Adrenal gland (tissue), 9 donors: ENCODE measurements at regions not wholly inside any gene's neighbourhood (a gene's known extent, or its start where the extent isn't known, plus 50 kb on each side); places are given as distances from the start of the nearest gene placed in this dataset.

Source experiments
- DNase-seq, 7 donors: peaks; one replicate each; pipeline ENCODE4 v3.0.0-alpha.2; 2019 to 2020
- H3K27ac ChIP-seq, 5 donors: fragments of 200-600 bp; sonication (generic) in 4 of 5; 1 replicate in 3 of 5; 2 replicates in 2 of 5; pipeline versions ENCODE4 v1.5.1 to v1.8.0; 2016 to 2020; ENCODE audit warnings: mild to moderate bottlenecking in 1 of 5
- H3K27me3 ChIP-seq: fragments of 200-600 bp; 2 replicates; pipeline ENCODE4 v1.8.0; 2021
- H3K36me3 ChIP-seq, 2 donors: fragments of 200-600 bp; replicated peaks in 1 of 2; 1 replicate in 1 of 2; 2 replicates in 1 of 2; pipeline versions ENCODE4 v1.5.1 to v1.8.0; 2018 to 2022
- H3K4me1 ChIP-seq, 2 donors: fragments of 200-600 bp; replicated peaks in 1 of 2; 1 replicate in 1 of 2; 2 replicates in 1 of 2; pipeline versions ENCODE4 v1.5.1 to v1.8.0; 2018 to 2021
- H3K4me3 ChIP-seq, 4 donors: fragments of 200-600 bp; sonication (generic) in 3 of 4; one replicate each; pipeline ENCODE4 v1.5.1; 2016 to 2018
- H3K9me3 ChIP-seq, 3 donors: fragments of 200-600 bp; sonication (generic) in 1 of 3; replicated peaks in 1 of 3; 1 replicate in 2 of 3; 2 replicates in 1 of 3; pipeline versions ENCODE4 v1.5.1 to v1.8.0; 2016 to 2021
- POLR2A ChIP-seq, 2 donors: fragments of 450-650 bp; IDR thresholded peaks; one replicate each; pipeline ENCODE4 v1.6.1; 2017; ENCODE audit warnings: antibody characterized with exemption in 2 of 2, mild to moderate bottlenecking in 2 of 2, moderate library complexity in 1 of 2
- WGBS, 4 donors: extraction: QIAGEN DNeasy Blood & Tissue Kit in 2 of 4; methylation state at CpG; one replicate each; pipeline versions ENCODE4 v1.1.5 to v1.1.7; 2013 to 2017; 5-methylcytosine and 5-hydroxymethylcytosine counted together
- intact Hi-C, 2 donors: fragments of 100-400 bp; cut with DNase I; formaldehyde crosslinking; loops; one replicate each; pipeline versions ENCODE4 v1.14.1 to v1.15.0; 2022 to 2023
- TF ChIP-seq, protein P1 (sequence below), 6 experiments: fragments of 450-650 bp in 4 of 6; fragments of 200-600 bp in 2 of 6; sonication (generic) in 1 of 6; IDR thresholded peaks; 1 replicate in 5 of 6; 2 replicates in 1 of 6; pipeline versions ENCODE4 v1.5.1 to v1.8.0; 2016 to 2021; ENCODE audit warnings: antibody characterized with exemption in 6 of 6, mild to moderate bottlenecking in 2 of 6, moderate library complexity in 1 of 6
- donor health status: healthy with polysubstance abuse.
- donor health status: Bipolar disorder and iron deficiency.
- donor health status: DM: yes; HTN: yes; CAD: no.
- donor health status: DM: no; HTN: no; CAD: no.
- donor health status: DM: no; HTN: no; CAD: no.

DNA sequence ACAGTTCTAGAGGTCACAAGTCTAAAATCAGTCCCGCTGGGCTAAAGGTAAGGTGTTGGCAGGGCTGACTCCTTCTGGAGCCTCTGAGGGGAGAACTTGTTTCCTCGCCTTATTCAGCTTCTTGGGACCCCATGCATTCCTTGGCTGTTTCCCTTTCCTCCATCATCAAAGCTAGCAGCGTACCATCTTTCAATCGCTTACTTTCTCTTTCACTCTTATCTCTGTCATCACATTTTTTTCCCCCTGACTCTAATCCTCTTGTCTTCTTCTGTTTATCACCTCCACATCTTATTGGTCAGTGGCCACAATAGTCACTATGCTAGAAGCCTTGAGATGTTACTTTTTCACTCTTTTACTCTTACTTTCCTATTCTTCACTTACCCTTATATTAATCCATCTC lies 72.5 kb upstream of the SPEF2 start:
- no peak overlapping the region for H3K4me3 ChIP-seq
- WGBS, 4 donors: 73 to 82% (median 78%) methylated on average over 4 of the region's 4 CpGs
- TF ChIP-seq, protein P1, sequence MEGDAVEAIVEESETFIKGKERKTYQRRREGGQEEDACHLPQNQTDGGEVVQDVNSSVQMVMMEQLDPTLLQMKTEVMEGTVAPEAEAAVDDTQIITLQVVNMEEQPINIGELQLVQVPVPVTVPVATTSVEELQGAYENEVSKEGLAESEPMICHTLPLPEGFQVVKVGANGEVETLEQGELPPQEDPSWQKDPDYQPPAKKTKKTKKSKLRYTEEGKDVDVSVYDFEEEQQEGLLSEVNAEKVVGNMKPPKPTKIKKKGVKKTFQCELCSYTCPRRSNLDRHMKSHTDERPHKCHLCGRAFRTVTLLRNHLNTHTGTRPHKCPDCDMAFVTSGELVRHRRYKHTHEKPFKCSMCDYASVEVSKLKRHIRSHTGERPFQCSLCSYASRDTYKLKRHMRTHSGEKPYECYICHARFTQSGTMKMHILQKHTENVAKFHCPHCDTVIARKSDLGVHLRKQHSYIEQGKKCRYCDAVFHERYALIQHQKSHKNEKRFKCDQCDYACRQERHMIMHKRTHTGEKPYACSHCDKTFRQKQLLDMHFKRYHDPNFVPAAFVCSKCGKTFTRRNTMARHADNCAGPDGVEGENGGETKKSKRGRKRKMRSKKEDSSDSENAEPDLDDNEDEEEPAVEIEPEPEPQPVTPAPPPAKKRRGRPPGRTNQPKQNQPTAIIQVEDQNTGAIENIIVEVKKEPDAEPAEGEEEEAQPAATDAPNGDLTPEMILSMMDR (IDR thresholded peaks at IDR 0.05): no peak
- no peak for TF ChIP-seq POLR2A (IDR thresholded peaks at IDR 0.05)
- no peak for DNase-seq
- H3K9me3 ChIP-seq: no peaks in the 10 kb centered on the region
- H3K36me3 ChIP-seq: no peaks in the 10 kb centered on the region
- H3K27me3 ChIP-seq: no peaks in the 10 kb centered on the region
- no peaks in the 10 kb centered on the region for H3K4me1 ChIP-seq
- intact Hi-C loops: no loop called here
- no peak overlapping the region for H3K27ac ChIP-seq

DNA sequence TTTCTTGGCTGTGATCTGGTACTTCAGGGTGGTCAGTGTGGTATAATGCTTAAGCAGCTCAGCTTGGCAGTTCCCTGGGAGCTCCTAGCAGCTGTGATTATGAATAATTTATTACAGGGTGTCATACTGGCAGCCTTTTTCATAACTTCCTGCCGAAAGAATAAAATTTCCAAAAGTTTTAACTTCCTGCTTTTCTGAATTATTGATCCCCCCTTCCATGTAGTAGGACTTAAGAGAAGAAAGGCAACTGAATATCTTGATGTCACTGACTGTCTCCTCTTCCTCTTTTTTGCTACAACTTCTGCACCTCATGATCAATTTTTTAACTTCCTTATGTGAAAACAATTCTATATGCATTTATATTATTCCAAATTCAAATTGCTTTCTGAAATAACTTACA lies 74.3 kb upstream of the SPEF2 start:
- Histone ChIP-seq H3K27me3 (no peaks in the 10 kb centered on the region), H3K9me3 (no peaks in the 10 kb centered on the region), H3K27ac (no peak overlapping the region), H3K4me3 (no peak overlapping the region), H3K4me1 (no peaks in the 10 kb centered on the region), H3K36me3 (no peaks in the 10 kb centered on the region)
- no peak for TF ChIP-seq POLR2A (IDR thresholded peaks at IDR 0.05)
- TF ChIP-seq, protein P1 (IDR thresholded peaks at IDR 0.05): no peak
- 38 to 67% (median 50%) methylated on average over 1 of the region's 1 CpG for WGBS, 4 donors
- intact Hi-C loops: no loop called here
- DNase-seq: no peak

- H3K4me3 ChIP-seq: no peak overlapping the region
- WGBS, 4 donors: 62 to 75% (median 69%) methylated on average over 3 of the region's 3 CpGs
- no peaks in the 10 kb centered on the region for H3K36me3 ChIP-seq
- no peaks in the 10 kb centered on the region for H3K27me3 ChIP-seq
- no peak for TF ChIP-seq POLR2A (IDR thresholded peaks at IDR 0.05)
- TF ChIP-seq, protein P1 (IDR thresholded peaks at IDR 0.05): no peak
- intact Hi-C loops: no loop called here
- no peak overlapping the region for H3K27ac ChIP-seq
- no peaks in the 10 kb centered on the region for H3K4me1 ChIP-seq
- DNase-seq: no peak
- H3K9me3 ChIP-seq: no peaks in the 10 kb centered on the region
Measured at GRCh38 chr5:35540002-35540401, 77.7 kb upstream of the SPEF2 start.

- WGBS, 4 donors: 56 to 78% (median 68%) methylated on average over 7 of the region's 7 CpGs
- no peak overlapping the region for H3K27ac ChIP-seq
- H3K9me3 ChIP-seq: no peaks in the 10 kb centered on the region
- no peaks in the 10 kb centered on the region for H3K27me3 ChIP-seq
- no peak for DNase-seq
- H3K36me3 ChIP-seq: no peaks in the 10 kb centered on the region
- H3K4me3 ChIP-seq: no peak overlapping the region
- TF ChIP-seq, protein P1 (IDR thresholded peaks at IDR 0.05): no peak
- no peak for TF ChIP-seq POLR2A (IDR thresholded peaks at IDR 0.05)
- intact Hi-C loops: no loop called here
- H3K4me1 ChIP-seq: no peaks in the 10 kb centered on the region
Measured at GRCh38 chr5:35538198-35538931, 79.3 kb upstream of the SPEF2 start.
